Cardiac fibroblast (primary cell): ENCODE measurements at regions not wholly inside any gene's neighbourhood (a gene's known extent, or its start where the extent isn't known, plus 50 kb on each side); places are given as distances from the start of the nearest gene placed in this dataset.

Experiments used
- DNase-seq, 2 donors: peaks; one replicate each; pipeline versions ENCODE4 v3.0.0 to v3.0.0-alpha.2; 2010; ENCODE audit warnings: low read depth in 2 of 2
- H3K4me3 ChIP-seq, 2 donors: replicated peaks in 1 of 2; 1 replicate in 1 of 2; 2 replicates in 1 of 2; pipeline ENCODE4 v1.5.1; 2011; ENCODE audit warnings: low read depth in 2 of 2, low read length in 2 of 2, mild to moderate bottlenecking in 2 of 2, moderate library complexity in 1 of 2
- TF ChIP-seq, protein P1 (sequence below): IDR thresholded peaks from one replicate; pipeline ENCODE4 v1.5.1; 2011; ENCODE audit warnings: low read depth, mild to moderate bottlenecking, low read length, inconsistent platforms

DNA sequence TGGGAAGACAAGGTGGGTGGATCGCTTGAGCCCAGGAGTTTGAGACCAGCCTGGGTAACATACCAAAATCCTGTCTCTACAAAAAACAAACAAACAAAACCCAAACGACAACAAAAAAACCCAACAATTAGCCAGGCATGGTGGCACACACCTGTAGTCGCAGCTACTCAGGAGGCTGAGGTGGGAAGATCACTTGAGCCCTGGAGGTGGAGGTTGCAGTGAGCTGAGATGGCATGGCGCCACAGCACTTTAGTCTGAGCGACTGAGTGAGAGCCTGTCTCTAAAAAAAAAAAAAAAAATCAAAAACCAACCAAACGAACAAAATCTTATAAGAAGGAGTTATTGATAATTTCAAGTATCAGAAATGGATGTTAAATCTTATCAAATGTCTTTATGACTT, 114.9 kb downstream of the CDH26 start:
- TF ChIP-seq, protein P1, sequence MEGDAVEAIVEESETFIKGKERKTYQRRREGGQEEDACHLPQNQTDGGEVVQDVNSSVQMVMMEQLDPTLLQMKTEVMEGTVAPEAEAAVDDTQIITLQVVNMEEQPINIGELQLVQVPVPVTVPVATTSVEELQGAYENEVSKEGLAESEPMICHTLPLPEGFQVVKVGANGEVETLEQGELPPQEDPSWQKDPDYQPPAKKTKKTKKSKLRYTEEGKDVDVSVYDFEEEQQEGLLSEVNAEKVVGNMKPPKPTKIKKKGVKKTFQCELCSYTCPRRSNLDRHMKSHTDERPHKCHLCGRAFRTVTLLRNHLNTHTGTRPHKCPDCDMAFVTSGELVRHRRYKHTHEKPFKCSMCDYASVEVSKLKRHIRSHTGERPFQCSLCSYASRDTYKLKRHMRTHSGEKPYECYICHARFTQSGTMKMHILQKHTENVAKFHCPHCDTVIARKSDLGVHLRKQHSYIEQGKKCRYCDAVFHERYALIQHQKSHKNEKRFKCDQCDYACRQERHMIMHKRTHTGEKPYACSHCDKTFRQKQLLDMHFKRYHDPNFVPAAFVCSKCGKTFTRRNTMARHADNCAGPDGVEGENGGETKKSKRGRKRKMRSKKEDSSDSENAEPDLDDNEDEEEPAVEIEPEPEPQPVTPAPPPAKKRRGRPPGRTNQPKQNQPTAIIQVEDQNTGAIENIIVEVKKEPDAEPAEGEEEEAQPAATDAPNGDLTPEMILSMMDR, result no peak
- no peak for DNase-seq
- no peak overlapping the region for H3K4me3 ChIP-seq

DNA sequence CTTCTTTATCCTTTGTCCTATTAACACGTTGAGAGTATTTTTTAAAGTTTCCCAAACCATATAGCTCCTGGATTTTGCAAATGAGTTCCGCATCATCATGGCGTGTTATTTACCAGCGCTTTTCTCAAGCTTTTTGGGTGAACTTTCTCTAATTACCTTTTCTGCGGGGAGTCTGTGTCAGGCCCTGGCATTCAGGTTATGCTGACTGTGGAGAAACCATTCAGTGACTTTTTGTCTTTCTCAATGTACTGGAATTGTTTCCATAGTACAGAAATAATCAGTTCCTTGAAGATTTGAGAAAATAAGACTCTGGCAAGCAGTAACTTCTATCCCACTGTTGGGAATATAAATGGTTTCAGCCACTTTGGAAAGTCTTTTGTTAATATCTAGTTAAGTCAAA, 115.3 kb downstream of the CDH26 start:
- DNase-seq, result no peak
- no peak overlapping the region for H3K4me3 ChIP-seq
- TF ChIP-seq, protein P1, result no peak

DNA sequence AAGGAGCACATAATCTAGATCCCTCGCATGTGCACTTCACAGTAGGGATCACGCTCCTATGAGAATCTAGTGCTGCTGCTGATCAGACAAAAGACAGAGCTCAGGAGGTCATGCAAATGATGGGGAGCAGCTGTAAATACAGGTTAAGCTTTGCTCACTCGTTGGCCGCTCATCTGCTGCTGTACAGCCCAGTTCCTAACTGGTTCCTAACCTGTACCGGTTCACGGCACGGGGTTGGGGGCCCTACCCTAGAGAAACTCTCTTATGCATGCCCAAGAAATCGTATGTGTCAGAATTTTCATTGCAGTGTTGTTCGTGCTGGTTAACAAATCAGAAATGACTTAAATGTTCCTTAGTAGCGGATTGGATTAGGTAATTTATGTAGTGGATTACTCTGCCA, 116.1 kb downstream of the CDH26 start:
- no peak overlapping the region for H3K4me3 ChIP-seq
- TF ChIP-seq, protein P1, result no peak
- DNase-seq, result no peak

DNA sequence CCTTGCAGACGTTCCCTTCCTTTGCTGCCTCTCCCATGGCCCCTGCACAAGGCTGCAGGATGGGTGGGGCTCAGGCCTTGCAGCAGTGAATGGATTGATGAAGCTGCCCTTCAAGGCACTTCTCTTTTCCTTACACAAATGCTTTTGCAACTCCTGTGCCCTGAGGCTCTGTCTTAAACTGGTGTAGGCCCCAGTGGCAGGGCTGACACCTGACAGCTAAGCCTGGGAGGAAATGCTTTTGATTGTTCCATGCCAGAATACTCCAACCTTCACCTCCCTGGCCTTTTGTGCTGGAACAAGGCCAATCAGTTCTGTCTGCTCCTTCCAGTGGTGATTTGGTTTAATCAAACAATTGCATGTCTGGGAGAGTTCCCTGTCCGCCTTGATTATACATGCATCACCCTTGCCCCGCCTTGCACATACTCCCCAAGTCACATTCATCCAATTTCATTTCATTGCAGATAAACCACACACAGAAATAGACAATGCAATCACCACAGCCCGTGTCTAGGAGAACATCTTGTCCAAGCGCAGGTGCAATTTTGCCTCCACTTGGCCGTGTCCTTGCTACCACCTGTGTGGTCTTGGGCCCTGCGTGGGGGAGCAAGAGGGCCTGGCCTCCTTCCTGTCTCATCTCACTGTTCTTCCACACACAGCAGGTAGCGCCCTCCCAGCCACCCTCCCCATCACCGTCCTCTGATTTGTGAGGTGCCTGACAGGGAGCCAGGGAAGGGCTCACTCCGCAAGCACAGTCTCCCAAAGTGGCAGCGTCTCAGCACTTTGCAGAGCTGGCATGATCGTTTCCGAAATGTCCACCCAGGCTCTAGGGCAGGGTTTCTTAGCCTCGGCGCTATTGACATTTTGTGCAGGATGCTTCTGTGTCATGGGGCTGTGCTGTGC, 120.4 kb downstream of the CDH26 start:
- TF ChIP-seq, protein P1, result no peak
- no peak overlapping the region for H3K4me3 ChIP-seq
- no peak for DNase-seq

DNA sequence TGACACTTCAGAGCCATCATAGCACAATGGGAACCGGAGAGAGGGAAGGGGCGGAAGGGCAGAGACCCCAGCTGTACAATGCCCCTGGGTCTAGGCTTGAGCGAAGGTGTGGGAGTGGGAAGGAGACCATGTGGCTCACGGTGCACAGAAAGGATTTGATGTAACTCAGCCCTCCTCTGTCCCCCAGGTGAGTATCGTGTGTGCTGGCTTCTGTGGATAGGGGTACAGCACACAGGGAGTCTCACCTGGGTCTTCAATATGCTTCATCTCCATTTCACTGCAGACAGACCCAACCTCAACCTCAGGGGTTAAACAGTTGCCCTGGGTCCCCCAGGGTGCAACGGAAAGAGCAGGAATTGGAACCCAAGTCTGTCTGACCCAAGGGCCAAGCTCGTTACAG, 122.2 kb downstream of the CDH26 start:
- DNase-seq, result no peak
- TF ChIP-seq, protein P1, result no peak
- H3K4me3 ChIP-seq, result no peak overlapping the region

DNA sequence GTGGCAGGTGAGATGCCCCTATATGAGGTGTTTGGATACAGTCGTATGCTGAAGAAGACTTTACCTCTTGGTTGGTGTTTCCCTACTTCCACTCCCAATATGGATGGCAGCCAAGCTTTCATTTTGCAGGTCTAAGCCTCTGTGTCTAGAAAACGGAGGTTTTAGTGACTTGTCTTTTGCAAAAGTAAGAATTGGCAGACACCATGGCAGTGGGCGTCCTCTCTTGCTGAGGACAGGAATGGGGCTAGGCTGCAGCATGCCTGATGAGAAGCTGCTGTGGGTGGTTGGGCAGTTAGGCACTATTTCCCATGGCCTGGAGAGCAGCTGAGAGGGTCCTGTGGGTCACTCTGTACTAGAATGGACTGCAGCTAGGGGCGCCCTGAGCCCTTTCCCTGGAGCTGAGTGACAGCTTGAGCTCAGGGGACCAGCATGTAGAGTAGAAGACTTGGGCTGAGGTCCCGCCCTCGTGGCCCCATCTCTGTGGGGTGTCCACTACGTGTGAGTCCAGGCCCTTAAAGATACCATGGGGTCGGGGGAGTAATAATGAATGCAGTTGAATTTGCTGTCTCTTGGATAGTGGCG, 127.4 kb downstream of the CDH26 start:
- TF ChIP-seq, protein P1, result no peak
- DNase-seq, result no peak
- no peak overlapping the region for H3K4me3 ChIP-seq
